Activated CD4-positive, alpha-beta T cell treated with anti-CD3 and anti-CD28 coated beads, Interleukin-10, Interleukin-2, amounts not matched to agents 100 ng/mL and 50 ng/mL, durations not matched to agents 16 hours and 8 hours (primary cell): ENCODE measurements at regions not wholly inside any gene's neighbourhood (a gene's known extent, or its start where the extent isn't known, plus 50 kb on each side); places are given as distances from the start of the nearest gene placed in this dataset.
"Not testable (repeated sequence)": the region's sequence is repeated elsewhere in the genome, so short reads cannot be mapped to it uniquely, and the experiment has no call there.

ENCODE experiments used
- DNase-seq: peaks from one replicate; pipeline ENCODE4 v3.0.0-alpha.2; 2020

- no peak for DNase-seq
Observed at GRCh38 chr7:131774419-131775220, 218.2 kb upstream of the PODXL start.

GRCh38 chr7:131773413-131773812, 217.0 kb upstream of the PODXL start:
- no peak for DNase-seq

- DNase-seq, result no peak
Observed at GRCh38 chr7:131769241-131769640, 212.8 kb upstream of the PODXL start.

- no peak for DNase-seq
Observed at GRCh38 chr7:131767591-131767990, 211.2 kb upstream of the PODXL start.

DNA sequence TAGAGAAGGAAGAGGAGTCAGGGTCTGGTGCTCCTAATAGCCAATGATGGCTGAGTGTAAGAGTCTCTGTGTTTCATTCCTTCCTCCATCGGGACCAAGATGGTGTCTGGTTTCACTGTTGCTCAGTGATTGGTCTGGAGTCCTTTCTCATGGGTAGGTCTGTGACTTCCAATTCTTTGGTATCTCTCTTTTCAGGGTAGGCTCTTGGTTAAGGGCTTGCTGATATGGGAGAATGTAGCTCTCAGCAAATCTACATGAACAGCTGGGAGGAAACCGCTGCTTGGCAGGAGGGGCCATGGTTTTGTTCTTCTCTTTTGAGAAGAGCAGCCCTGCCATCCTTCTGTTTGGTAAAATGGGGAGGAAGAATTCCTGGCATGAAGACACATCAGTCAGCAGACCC, 209.1 kb upstream of the PODXL start:
- DNase-seq, result no peak

- no peak for DNase-seq
Observed at GRCh38 chr7:131764143-131764775, 207.8 kb upstream of the PODXL start.

GRCh38 chr7:131762753-131763152, 206.3 kb upstream of the PODXL start:
- no peak for DNase-seq

DNA sequence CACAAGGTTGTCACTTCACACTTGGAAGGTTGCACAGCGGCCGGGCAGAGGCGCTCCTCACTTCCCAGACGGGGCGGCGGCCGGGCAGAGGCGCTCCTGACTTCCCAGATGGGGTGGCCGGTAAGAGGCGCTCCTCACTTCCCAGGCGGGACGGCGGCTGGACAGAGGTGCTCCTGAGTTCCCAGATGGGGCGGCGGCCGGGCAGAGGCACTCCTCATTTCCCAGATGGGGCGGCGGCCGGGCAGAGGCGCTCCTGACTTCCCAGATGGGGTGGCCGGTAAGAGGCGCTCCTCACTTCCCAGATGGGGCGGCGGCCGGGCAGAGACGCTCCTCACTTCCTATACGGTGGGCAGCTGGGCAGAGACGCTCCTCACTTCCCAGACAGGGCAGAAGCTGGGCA, 199.4 kb upstream of the PODXL start:
- DNase-seq, result not testable (repeated sequence)

DNA sequence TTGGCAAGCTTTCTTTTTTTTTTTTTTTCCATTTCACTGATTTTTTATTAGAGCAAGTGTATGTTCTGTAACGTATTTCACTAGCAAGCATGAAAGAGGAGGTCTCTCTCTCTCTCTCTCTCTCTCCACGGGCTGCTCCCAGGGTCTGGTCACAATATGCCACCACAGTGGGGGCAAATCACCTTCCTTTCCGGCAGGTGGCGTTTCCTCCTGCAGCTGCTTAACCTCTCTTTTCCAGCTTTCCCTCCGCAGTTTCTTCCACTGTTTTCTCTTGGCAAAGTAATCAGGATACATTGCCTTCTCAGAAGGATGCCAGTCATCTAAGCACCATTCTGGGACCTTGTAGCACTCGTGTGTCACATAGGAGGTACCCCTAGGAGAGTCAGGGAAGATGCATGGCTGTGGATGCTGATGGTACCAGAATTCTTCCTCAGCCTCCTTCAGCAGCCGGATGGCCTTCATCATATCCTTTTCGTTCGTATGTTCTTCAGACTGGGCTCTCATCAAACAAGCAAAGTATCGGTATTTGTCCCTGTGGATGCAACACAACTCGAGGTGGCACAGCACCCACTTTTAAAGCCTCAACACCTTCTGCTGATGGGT, 197.3 kb upstream of the PODXL start:
- DNase-seq, result no peak

GRCh38 chr7:131747658-131748232, 191.3 kb upstream of the PODXL start:
- no peak for DNase-seq

- DNase-seq, result peak; percentile 3
Observed at GRCh38 chr7:131745390-131746248, 189.2 kb upstream of the PODXL start.

- no peak for DNase-seq
Observed at GRCh38 chr7:131741446-131741845, 185.0 kb upstream of the PODXL start.

- DNase-seq, result no peak
Observed at GRCh38 chr7:131737746-131738465, 181.5 kb upstream of the PODXL start.

DNA sequence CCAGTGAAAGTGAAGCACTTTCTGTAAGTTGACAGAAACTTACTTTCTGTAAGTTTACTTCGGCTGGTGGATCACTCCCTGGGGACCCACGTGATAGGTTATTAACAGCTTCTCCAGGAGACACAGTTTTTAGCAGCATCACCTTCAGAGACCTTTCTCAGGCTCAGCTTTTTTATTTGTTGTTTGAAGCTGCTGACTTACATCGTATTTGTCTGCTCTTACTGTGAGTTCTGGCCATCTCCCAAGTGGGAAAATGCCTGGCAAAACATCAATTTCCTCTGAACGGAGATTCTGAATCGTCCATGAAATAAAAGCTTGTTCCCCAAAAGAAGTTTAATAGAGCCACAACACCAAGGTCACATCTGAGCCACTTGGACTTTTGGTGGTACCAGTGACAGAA, 178.7 kb upstream of the PODXL start:
- DNase-seq, result no peak

- no peak for DNase-seq
Observed at GRCh38 chr7:131733604-131734003, 177.2 kb upstream of the PODXL start.

DNA sequence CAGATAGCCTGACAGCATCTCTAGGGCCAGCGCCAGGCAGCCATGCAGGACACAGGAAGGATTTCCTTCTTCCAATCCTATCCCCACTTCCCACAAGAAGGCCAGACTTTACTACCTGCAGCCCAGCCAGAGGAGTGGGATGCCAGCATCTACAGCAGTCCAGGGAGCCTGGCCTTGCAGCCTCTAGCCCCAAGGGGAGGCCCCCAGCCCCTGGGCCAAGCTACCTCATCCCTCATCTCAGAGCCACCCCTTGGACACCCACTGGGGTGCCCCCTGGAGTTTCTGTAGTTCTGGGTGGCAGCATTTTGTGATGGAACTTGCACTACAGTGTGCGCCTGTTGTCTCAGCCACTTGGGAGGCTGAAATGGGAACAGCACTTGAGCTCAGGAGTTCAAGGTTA, 170.8 kb upstream of the PODXL start:
- DNase-seq, result no peak

GRCh38 chr7:131726686-131727085, 170.3 kb upstream of the PODXL start:
- no peak for DNase-seq

DNA sequence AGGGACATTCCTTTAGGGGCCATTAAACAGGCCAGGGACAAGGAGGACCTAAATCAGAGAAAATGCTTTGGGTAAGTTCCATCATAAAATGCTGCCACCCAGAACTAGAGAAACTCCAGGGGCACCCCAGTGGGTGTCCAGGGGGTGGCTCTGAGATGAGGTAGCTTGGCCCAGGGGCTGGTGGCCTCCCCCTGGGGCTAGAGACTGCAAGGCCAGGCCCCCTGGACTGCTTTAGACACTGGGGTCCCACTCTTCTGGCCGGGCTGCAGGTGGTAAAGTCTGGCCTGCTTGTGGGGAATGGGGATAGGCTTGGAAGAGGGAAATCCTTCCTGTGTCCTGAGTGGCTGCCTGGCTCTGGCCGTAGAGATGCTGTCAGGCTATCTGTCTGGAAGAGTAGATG, 169.6 kb upstream of the PODXL start:
- no peak for DNase-seq

GRCh38 chr7:131724776-131725345, 168.4 kb upstream of the PODXL start:
- no peak for DNase-seq

GRCh38 chr7:131723926-131724325, 167.5 kb upstream of the PODXL start:
- DNase-seq, result no peak

DNA sequence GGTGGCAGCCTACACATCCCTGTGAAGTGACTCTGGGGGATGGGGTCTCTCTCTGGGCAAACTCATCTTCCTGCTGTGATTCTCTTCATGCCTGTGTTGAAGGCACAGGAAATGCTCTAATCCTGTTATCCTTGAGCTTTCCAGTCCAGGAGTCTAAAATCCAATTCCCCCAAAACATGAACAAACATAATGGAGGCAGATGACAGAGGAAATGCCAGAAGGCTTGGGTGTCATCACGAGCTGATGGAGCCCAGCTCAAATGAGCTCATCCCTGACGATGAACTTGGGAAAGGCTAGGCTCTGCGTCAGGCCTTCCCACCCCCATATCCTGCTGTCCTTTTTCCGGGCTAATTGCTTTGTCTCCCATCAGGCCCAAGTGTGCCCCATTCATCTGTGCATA, 165.9 kb upstream of the PODXL start:
- no peak for DNase-seq

DNA sequence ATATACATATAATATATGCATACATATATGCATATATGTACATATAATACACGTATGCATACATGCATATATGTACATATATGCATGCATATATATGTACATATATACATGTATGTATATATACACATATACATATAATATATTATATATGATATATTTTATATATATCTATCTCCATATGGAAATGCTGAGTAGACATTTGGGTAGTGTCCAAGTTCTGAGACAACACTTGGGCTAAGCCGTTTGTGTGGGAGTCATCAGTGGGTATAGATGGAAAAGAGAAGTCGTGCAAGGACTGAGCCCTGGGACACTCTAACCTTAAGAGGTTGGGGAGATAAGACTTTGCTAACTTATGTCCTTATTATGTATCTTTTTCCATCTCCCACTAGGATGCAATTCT, 165.2 kb upstream of the PODXL start:
- DNase-seq, result no peak
